Stimulated activated CD4-positive, alpha-beta T cell treated with anti-CD3 and anti-CD28 coated beads, Interleukin-12 subunit alpha, Interleukin-12 subunit beta, amount 100 ng/mL, for 48 hours (primary cell): ENCODE measurements at regions not wholly inside any gene's neighbourhood (a gene's known extent, or its start where the extent isn't known, plus 50 kb on each side); places are given as distances from the start of the nearest gene placed in this dataset.
"Not testable (repeated sequence)": the region's sequence is repeated elsewhere in the genome, so short reads cannot be mapped to it uniquely, and the experiment has no call there.

Experiments
- DNase-seq, 3 donors: peaks; one replicate each; pipeline ENCODE4 v3.0.0-alpha.2; 2020; ENCODE audit warnings: low read depth in 2 of 3, low spot score in 1 of 3

DNA sequence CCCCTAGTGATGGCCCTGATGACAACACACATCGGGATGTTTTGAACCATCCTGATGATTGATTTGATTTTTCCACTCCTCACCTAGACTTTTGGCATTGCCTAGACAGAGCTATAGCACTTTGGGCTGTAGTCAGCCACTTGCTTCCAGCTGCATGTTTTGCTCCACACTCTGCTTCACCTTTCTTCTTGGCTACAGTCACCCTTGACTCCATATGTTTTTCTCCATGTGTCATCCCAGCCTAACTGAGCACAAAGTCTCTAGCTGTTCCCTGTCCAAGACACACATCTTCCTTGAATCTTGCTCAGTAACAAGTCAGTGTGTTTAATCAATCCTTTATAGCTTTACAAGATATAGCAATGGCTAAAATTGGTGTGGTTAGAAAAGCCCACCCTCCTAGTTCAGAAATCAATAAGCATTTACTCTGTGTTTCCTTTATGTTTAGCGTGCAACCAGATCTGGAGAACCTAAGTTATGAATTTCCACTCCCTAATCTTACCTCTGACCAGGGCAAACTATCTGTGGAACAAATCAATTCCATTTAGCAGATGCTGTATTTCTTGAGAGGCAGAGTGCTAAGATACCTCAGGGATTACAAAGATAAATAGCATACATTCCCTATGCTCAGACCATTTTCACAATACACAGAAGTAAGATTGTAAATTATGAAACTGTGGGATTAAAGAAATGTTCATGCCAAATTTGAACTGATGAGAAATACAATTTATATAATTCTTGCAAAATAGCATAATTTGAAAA is 98.4 kb upstream of the LYPLAL1 start:
- no peak for DNase-seq

DNA sequence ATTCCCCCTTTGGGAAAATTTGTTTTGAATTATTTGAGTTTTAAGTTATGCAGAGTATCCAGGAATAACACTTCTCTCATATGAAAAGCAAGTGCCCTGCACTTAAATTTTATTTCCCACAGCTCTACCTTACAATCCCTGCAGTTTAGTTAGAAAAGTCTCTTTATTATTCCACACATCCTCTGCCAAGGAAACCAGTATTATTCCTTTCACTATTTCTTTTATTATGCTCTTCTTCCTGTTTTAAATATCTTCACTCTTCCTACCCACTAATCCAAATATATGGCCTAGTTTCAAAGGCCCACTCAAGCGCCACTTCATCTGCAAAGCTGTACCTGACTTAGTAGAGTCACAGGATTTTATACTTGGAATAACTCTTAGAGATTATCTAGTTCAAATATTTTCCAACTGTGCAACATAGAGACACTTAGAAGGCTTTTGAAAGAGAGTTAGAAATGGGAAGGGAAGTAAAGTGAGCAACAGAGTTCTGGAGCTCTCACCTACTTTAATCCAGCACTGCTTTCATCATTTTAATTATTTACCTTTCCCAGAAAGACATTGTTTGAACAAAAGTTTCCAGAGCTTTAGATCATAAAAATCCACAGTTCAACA is 97.2 kb upstream of the LYPLAL1 start:
- DNase-seq, result no peak

DNA sequence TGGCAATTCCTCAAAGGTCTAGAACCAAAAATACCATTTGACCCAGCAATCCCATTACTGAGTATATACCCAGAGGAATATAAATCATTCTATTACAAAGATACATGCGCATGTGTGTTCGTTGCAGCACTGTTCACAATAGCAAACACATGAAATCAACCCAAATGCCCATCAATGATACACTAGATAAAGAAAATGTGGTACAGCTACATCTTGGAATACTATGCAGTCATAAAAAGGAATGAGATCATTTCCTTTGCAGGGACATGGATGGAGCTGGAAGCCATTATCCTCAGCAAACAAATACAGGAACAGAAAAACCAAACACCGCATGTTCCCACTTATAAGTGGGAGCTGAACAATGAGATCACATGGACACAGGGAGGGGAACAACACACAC is 95.9 kb upstream of the LYPLAL1 start:
- not testable (repeated sequence) for DNase-seq

DNA sequence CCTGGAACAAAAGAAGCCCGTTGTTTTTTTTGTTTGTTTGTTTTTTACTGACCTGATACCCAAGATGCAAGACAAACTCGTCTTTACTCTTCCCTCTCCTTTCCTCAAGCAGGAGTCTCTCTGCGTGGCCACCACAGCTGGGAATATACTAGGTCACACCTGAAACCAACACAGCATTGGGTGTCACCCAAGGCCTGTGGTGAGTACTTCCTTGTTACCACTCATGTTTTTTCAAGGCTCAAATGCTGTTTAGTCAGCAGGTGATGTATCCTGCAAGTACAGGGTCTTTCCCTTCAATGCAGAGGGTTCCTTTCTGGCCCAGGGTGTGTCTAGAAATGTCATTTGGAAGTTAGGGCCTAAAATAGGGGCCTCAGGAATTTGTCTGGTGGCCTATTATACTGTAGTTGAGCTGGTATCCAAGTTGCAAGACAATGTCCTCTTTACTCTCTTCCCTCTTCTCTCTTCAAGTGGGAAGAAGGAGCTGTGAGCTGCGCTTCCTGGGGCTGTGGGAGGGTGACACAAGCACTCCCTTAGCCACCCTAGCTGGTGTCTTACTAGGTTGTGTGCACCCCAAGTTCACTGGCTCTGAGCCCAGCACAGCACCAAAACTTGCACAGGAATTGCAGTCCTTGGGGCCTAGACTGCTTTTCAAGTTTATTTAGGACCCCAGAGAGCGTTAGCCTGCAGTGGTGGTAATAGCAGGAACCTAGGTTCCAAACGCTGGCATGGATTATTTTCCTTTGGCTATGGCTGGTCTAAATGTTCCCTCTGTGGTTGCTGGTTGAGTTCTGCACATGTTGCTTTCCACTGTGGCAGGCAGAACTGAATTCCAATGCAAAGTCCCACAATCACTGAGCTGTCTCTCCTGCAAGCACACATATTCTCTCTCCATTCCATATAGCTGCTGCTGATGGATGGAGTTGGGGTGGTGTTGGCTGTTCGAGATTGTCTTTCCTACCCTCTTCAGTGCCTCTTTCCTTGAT is 91.4 kb upstream of the LYPLAL1 start:
- DNase-seq, result no peak

DNA sequence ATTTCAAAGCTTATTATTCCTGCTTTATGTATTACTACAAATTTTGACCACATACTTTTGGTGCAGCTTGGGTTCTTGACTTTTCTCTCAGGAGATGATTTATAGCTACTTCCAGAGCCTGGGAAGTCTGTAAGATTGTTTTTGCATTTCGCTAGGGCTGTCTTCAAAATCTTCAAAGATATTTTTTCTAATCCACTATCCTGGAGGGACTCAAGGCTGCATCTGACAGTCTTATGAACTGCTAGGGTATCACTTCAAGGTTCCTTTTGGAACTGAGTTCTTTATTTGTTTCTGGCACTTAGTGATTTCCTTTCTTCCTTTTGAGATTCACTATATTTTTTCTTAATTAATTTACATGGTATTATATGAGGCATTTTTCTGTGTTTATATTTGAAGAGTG is 90.0 kb upstream of the LYPLAL1 start:
- DNase-seq, result no peak

DNA sequence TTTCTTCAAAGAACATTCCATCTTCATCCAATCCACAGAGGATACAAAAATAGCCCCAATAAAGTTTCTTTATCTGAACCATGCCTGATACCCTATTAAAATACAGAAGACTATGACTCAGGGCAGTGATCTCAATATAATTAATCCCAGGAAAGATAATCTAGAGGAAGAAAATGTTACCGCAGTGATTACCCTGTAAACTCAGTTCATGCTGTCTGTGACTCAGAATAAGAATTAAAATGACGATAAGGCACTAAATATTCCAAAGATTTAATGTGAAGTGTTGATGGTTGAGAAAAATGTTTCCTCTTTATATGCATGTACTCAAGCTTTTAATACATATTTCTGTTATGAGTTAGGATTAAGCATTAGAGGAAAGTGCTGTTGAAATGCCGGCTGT is 88.6 kb upstream of the LYPLAL1 start:
- DNase-seq, result no peak

DNA sequence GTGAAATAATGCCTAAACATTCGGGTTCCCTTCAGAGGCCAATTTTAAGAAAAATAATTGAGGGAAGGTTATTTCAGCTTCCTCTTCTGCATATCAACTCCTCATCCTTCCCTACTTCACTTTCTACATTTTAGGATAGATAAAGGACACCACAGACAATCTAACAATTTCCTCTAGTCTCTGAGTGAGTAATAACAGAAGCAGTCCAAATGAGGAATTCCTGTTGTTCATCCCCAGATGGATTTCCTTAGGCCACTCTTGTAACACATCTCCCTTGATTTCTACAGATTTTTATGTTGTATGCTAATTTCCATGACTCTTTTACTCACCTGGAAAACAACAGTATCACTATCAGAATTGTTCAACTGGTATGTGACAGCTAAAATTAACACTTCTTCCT is 87.7 kb upstream of the LYPLAL1 start:
- no peak for DNase-seq

DNA sequence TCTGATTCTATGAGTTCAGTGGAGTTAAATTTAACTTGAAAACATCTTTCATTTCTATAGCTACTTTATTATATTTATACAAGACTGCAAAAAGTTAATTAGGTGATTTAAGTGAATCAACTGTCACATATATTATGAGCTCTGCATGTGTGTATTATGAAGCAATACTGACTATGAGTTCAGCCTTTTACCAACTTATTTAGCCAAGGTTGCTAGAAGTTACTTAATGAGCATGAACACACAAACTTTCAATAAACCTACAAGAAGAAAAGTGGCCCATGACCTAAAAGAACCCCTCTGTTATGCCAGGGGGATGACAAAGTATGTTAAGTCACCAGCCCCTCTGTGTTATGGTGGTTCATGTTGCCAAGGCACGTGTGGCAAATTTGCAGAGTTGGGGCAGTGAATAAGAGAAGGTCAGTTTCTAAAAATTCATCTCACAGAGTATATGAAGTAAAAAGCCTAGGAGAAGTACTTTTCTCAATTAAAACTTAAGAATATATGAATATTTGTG is 86.7 kb upstream of the LYPLAL1 start:
- DNase-seq, result no peak

DNA sequence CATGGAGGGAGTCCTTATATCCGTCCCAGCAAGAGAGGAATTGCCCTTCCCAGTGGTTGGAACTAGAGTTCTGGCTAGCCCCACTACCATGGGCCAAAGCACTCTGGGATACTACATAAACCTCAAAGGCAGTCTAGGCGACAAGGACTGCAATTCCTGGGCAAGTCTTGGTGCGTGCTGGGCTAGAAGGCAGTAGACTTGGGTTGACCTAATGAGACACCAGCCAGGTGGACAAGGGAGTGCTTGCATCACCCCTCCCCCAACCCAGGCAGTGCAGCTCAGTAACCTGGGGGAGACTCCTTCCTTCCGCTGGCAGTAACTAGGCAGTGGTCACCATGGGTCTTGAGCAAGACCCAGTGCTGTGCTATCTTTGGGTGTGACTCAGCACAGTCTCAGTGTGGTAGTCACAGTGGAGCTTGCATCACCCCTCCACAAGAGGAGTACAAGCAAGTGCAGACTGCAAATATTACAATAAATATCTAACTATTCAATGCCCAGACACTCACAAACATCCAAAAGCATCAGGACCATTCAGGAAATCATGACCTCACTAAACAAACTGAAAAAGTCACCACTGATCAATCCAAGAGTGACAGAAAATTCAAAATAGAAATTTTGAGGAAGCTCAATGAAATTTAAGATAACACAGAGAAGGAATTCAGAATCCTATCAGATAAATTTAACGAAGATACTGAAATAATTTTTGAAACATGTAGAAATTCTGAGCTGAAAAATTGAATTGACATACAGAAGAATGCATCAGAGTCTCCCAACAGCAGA is 84.7 kb upstream of the LYPLAL1 start:
- no peak for DNase-seq

DNA sequence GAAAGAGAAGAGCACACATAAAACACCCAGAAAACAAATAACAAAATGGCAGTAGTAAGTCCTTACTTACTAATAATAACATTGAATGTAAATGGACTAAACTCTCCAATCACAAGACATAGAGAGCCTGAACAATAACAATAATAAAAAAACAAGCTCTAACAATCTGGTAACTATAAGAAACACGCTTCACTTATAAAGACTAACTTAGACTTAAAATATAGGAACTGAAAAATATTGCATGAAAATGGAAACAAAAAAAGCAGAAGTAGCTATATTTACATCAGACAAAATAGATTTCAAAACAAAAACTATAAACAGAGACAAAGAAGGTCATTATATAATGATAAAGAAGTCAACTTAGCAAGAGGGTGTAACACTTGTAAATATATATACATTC is 83.1 kb upstream of the LYPLAL1 start:
- DNase-seq, result no peak

DNA sequence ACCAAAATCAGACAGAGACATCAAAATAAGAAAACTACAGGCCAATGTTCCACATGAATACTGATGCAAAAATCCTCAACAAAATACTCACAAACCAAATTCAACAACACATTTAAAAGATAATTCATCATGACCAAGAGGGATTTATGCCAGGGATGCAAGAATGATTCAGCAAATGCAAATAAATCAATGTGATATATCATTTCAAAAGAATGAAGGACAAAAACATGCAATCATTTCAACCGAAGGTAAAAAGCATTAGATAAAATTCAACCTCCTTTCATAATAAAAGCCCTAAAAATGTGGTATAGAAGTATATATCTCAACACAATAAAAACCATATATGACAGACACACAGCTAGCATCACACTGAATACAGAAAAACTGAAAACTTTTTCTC is 81.5 kb upstream of the LYPLAL1 start:
- DNase-seq, result no peak

DNA sequence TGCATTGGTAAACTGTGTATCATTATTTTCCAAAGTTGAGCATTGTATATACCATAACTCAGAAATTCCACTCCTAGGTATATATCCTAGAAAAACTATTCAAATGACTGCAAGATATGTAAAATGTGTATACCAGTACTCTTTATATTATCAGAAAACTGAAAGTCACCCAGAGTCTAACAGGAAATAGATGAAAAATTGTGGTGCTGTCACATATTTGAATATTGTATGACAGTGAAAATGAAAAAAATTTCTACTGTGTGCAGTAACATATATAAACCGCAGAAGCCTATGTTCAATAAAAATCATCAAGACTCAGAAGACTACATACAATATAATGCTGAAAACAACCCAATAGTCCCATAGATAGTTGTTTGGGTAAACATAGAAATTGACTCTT is 74.4 kb upstream of the LYPLAL1 start:
- DNase-seq, result no peak

DNA sequence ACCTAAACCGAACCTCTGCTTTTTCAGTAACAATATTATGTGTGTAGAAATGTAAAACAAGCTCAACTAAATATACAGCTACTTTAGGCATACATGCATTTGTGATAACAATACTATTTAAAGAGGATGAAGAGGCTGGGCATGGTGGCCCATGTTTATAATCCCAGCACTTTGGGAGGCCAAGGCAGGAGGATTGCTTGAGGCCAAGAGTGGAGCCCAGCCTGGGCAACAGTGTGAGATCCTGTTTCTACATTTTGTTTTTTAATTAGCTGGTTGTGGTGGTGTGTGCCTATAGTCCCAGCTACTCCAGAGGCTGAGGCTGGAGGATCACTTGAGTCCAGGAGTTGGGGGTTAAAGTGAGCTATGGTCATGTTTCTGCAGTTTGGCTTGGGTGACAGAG is 73.6 kb upstream of the LYPLAL1 start:
- no peak for DNase-seq

DNA sequence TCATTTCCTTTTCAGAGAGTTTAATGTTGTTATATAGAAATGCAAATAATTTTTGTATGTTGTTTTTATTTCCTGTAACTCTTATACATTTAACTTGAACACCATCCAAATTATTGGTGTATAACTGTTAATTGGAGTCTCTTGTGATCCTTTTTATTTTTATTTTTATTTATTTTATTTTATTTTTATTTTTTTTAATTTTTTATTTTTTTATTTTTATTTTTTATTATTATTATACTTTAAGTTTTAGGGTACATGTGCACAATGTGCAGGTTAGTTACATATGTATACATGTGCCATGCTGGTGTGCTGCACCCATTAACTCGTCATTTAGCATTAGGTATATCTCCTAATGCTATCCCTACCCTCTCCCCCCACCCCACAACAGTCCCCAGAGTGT is 71.2 kb upstream of the LYPLAL1 start:
- not testable (repeated sequence) for DNase-seq

DNA sequence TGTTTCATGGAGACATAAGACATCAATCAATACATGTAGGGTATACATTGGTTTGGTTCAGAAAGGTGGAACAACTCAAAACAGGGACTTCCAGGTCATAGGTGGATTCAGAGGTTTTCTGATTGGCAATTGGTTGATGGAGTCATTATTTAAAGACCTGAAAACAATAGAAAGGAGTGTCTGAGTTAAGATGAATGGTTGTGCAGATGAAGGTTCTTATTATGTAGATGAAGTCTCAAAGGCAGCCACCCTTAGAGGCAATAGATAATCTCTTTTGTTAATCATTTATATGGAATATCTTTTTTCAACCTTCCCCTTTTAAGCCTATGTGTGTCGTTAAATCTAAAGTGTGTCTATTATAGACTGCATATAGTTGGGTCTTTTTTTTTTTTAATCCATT is 67.8 kb upstream of the LYPLAL1 start:
- DNase-seq, result no peak

DNA sequence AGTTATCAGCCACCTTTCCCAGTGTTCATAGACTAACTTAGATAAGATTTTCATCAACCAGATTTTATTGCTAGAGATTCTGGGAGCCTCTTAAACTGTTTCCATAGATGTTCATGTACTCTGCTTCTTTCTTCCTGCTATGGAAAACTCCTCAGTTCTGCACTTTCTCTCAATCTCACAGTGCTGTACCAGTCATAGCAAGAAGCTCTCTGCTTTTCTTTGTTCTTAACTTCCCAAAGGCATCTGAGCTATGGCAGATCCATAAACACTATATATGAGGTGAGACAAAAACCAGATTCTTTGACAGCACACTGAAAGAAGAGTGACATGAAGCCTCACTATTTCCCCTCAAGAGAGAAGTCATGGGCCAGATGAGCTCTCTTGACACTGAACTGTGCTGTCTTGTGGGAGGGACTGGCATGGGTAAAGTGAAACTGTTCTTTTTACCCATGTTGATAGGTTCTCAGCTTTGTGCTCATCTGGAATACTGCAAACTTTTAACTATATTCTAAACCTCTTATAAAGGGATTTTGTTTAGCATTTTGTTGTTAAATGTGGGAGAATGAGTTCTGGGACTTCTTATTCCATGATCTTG is 64.2 kb upstream of the LYPLAL1 start:
- DNase-seq, result no peak

DNA sequence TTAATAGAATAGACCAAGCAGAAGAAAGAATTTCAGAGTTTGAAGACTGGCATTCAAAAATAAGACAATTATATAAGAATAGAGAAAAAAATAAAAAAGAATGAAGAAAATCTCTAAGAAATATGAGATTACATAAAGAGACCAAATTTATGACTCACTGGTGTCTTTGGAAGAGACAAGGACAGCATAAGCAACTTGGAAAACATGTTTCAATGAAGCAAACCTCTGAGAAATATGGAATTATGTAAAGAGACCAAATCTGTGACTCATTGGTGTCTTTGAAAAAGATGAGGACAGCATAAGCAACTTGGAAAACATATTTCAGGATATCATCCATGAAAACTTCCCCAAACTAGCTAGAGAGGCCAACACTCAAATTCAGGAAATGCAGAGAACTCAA is 60.4 kb upstream of the LYPLAL1 start:
- DNase-seq, result no peak

DNA sequence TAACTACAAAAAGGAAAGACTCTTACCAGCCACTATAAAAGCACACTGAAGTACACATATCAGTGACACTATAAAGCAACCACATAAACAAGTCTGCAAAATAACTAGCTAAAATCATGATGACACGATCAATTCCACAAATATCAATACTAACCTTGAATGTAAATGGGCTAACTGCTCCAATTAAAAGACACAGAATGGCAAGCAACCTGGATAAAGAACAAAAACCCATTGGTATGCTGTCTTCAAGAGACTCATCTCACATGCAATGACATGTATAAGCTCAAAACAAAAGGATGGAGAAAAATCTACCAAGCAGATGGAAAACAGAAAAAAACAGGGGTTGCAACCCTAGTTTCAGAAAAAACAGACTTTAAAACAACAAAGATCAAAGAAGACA is 59.7 kb upstream of the LYPLAL1 start:
- no peak for DNase-seq

DNA sequence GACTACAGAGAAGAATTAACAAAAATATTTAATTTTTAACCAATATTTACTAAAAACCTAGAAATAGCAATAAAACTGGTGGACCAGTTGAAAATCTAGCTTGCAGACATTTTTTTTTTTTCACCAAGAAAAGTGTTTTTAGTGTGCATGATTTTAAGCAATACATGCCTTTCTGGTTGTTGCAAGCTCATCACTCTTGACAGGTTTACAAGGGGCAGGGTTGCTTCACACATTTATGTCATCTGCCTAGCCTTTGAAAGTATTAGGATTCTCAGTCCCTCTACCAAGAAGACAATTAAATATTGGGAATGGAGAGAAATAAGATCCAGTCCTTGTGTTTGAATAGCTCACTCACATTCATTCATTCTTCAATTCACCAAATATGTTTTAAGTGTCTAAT is 53.8 kb upstream of the LYPLAL1 start:
- no peak for DNase-seq
